ENCODE measurements at regions not wholly inside any gene's neighbourhood (a gene's known extent, or its start where the extent isn't known, plus 50 kb on each side); places are given as distances from the start of the nearest gene placed in this dataset.

DNA sequence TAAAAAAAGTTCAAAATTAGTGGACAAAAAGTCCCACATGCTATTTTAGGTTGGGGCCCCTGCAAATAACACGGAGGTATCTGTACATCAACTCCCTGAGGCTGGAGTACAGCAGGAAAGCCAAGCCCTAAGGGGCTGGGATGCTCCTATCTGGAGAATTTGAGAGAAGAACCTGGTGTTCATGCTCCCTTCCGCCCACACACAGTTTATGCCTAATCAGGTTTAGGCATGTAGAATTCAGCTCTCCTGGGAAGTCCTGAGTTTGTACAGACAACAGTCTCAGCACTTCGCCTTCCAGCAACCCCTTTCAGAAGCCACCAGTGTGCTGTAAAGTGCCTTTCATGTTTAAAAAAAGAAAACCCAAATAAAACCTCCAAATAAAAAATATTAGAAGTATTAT, 237.3 kb upstream of the GRIP1 start:
- DNase-seq: no peak

DNA sequence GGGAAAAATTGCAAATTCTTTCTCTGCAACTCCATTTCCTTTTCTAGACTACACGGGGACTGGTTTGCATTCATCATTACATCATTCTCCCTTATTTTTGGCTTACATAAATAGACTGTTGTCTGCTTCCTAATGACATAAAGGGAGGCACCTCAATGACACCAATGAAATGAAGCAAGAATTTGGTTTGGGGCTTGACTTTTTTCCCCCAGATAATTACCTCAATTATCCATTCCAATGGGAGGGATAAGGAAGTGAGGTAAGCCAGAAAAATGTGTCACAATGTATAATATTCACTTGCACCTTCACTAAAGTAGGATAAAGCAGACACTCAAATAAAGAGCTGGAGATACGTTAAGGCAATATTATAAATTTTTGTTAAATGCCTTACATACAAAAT, 240.6 kb upstream of the GRIP1 start:
- DNase-seq: no peak

DNA sequence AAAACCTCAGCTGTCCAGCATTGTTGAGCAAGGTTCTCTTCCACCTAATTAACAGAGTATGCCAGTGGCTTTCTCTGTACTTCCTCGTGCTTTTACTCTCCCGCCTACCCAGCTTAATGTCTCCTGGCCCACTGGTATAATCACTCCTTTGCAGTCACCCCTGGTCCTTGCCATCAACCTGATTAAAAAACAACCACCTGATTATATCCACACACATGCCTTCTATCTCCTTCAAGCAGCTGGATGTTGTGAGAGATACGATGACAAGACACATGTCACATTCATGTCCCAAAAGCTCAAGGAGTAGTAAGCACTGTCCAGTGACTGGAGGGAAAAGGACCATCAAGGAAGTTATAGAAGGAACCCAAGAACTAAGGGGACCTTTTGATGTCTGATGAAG, 241.3 kb upstream of the GRIP1 start:
- DNase-seq: no peak

DNA sequence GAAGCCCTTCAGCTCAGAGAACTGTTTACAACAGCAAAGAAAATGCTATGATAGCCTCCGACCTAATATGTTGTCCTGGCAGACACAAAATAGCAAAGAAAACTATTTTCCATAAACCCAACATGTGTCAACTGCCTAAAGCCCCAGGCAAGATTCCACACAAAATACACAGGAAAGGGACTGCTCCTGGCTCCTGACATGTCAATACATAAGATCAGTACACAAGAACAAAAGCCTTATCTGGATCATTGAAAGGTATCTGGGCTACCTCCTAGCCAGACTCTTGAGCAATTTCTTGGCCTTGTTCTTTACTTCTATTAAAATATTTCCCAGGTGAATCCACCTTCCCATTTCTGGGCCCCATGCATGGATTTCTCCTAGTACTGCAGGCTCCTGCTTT, 242.3 kb upstream of the GRIP1 start:
- no peak for DNase-seq

DNA sequence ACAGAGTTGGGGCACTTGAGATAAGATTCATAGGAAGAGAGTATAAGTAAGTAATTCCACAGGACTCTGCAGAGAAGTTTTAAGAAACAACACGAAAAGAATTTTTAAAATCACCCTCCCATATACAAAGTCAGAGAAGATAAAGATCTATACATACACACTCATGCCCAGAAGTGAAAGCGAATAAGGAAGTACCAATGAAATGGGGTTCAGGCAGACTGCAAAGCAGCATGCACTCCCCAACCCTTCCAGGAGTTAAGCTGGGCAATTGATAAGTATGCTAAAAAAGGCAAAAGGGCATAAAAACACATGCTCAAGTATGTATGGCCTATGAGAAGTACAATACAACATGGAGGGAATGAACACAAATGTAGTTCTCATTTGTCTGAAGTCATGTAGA, 246.2 kb upstream of the GRIP1 start:
- DNase-seq: no peak

DNA sequence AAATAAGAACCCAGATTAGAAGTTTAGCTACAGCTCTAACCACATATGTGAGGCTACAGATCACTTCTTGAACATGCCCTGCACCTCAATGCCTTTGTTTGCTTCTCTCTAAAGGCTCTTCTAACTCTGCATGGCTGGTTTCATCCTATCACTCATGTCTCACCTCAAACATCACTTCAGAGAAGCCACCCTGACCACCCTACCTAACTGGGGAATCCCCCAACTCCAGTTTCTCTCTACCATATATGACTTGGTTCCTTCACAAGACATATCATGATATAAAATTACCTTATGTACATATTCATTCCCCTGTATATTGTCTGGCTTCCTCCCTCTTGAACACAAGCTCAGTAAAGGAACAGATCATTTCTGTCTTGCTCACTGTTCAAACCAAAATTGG, 250.2 kb upstream of the GRIP1 start:
- peak; percentile 15 for DNase-seq

DNA sequence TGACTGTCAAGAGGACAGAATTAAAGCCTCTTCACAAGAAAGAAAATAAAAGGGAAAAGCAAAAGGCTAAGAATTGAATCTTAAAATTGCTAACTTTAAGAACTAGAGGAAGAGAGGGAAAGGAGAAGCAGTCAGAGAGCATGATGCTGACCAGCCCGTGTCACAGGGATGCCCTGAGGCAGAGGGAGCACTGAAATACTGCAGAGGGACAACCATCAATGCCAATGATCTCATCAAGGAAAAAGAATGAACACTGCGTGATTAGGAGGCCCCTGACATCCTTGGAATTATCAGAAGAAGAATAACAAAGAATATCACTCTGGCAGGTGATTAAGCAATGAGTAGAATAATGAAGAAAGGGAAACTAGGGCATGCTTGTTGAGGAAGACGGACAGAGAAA, 252.2 kb upstream of the GRIP1 start:
- DNase-seq: no peak

DNA sequence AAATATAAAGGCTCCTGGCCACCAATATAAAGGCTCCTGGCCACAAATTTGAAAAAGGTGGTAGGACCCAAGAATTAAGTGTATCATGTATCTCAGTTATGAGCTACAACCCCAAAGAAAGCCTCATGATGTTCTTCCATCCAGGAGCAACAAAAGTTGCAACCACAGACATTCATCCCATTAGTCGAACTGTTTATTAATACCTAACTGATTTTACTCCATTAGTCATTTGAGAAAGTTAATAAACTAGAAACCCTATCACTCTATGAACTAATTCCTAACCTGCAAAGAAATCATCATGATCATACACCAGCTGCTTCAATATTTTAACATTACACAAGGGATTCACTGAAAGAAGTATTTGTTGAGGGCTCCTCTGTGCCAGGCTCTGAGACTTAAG, 253.2 kb upstream of the GRIP1 start:
- no peak for DNase-seq

DNA sequence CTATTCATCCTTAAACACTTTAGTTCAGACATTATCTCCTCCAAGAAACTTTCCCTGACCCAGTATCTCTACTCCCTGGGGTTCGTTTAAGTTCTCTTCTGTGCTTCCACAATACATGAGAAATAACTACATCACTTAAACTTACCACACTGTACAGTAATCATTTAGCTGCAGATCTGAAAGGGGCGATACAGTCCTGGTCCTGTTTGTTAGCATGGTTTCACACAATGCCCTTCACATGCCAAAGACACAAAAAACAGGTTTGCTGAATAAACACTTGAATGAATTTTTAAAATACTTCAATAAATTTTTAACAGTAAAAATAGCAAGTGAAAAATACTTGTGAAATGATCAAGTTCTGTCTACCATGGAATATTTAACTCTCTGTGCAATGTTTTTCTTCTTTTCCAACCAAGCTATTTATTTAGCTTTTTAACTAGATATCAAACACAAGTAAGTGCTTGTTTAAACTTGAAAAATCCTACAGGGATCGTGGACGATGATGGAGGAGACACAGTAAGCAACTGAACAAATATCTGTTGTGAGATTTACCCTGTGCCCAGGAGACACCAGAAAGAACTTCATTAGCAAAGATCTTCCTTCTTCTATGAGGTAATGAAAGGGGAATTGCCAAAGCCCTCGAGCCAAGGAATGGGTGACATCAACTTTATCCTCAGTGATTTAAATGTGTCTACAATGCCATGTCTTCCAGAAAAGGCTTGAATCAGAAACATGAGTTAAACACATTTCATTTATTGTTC, 255.6 kb upstream of the GRIP1 start:
- DNase-seq: no peak

DNA sequence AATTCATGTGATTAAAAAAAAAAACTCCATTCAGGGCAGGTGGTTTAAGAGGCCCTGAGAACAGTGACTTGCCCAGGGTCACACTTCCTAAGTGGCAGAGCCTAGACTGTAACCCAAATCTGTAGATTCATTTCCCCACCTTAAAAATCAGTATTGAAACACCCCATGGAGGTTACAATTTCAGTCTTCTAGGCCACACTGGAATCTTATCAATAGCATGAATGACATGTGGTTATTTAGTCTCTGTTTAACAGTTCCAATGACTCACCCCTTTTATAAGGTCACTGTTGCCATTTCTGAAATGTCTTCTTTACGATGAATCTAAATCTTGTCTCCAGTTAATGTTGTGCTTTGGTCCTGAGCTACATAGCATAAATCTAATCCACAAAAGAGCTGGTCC, 262.3 kb upstream of the GRIP1 start:
- DNase-seq: no peak

DNA sequence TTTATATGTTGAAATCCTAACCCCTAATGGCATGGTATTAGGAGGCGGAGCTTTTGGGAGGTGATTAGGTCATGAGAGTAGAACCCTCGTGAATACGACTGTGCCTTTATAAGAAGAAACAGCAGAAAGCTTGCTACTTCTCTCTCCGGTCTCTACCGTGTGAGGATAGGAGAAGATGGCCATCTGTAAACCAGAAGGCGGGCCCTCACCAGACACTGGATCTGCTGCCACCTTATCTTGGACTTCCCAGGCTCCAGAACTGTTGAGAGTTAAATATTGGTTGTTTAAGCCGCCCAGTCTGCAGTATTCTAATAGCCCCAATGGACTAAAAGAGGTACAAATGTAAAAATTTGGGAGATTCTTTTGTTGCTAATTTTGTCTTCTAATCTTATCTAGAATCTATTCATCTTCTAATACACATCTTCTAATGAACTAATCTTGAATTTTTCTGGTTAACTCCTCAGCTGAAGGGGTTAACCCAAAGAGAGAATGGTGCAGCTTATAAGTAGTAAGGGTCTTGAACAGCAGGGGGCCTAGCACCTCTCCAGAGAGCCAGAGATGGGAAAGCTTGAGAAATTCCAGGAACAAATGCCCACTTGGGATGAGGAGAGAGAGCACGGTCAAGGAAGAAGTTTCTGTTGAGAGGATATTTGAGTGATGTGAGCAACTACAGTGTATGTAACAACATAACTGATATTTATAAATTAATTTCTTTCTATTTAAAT, 264.0 kb upstream of the GRIP1 start:
- no peak for DNase-seq

DNA sequence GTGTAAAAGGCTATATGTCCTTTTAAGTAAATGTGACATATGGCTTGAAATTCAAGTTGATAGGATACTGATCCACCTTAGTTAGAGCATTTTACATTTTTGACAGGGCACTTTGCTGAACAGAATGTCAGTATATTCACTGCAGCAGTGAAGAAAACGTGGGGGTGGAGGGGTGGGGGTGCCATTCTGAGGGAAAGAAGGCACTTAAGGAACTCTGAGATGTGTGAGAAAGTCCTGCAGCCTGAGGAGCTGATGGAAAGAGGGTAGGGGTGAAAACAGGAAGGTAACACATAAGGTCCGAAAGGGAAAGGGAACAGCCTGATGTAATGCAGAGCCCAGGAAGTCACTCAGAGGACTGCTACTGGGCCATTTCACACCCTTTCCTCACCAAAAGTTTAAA, 265.5 kb upstream of the GRIP1 start:
- no peak for DNase-seq

DNA sequence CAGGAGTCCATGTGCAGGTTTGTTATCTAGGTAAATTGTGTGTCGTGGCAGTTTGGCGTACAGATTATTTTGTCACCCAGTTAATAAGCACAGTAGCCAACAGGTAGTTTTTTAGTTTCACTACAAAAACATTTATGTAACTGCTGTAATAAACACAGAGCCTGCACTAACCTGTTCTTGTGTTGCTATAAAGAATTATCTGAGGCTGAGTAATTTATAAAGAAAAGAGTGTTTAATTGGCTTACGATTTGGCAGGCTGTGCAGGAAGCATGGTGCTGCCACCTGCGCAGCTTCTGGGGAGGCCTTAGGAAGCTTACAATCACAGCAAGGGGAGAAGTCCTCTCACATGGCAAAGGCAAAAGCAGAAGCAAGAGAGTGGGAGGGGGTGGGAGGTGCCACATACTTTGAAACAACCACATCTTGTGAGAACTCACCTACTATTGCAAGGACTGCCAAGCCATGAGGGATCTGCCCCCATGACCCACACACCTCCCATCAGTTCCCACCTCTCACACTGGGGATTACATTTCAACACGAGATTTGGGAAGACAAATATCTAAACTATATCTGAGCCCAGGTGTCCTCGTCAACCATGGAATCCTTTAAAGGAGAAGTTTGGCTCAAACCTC, 266.4 kb upstream of the GRIP1 start:
- DNase-seq: no peak

DNA sequence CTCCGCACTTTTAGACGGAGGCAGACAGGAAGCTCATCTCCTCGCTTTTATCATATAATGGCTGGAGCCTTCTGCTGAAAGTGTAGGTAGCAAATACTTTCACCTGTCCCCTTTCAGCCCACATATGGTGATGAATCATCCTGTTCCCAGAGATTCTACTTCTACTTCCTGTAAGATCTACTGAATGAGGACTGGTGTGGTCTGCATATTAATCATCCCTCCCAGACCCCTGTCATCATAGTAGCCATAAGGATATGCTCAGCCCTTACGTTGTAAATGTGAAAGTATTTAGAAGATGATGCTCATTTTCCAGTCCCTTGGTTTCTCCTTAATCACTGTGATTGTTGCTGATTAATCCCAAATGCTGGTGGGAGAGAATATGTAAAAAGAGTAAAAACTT, 268.2 kb upstream of the GRIP1 start:
- no peak for DNase-seq

DNA sequence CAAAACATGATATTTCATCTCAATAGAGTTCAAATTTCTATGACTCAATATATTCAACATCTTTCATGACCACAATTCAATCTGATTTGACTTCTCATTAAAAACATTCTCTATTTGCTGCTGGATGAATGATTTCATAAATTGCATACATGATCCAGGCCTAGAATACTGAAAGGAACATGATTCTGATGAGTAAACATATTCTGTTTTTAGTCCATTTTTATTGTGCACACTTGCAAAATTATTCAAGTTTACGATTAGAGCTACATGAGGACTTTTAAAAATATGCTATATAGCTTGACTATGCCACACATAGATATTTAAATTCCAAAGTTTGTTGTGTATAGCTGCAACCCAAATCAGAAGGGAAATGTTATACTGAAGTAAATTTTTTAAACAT, 273.8 kb upstream of the GRIP1 start:
- no peak for DNase-seq

DNA sequence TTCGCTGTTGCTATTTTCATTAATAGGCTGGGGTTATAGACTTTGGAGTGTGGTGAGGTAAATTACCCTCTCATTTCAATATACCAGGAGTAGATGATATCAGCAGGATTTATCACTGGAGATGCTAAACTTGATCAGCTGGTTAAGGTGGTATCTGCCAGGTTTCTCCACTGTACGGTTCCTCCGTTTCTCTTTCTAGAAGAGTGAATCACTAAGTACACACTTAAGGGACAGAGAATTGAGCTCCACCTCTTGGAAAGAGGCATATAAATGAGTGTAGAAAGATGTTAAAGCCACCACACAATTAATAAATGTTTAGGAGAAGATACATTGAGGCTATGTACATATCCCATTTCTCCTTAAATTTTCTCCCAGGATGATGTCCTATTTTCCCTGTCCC, 277.4 kb upstream of the GRIP1 start:
- DNase-seq: no peak

DNA sequence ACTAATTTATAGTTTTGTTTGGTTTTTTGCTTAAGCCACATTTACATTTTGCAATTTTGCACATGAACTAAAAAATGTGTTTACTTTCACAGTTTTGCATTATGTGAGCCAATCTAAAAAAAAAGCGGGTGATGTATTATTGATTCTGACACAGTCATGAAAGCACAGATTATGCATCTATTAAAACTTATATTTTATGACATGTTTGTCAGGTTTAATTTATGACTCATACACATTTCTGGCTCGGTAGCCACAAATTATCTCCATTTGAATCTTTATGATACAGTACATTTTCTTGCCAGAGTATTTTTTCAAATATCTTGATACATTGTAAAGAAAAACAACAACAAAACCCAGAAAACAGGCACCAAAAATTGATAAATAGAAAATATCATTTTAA, 280.4 kb upstream of the GRIP1 start:
- no peak for DNase-seq

DNA sequence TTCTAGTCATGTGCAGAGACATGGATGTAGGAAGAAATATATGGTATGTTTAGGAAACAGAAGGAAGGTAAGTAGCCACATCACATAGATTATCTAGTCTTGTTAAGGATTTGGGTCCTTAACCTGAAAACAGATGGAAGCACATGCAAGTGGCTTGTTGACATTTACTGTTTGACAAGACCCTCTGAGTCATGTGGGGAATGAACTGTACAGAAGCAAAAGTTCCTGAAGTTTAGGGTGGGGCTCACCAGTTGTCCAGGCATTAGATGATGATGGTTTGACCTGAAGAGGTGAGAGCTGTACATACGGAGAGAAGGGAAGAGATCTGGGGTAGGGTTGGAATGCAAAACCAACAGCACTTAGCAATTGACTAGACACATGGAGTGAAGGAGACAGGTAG, 281.1 kb upstream of the GRIP1 start:
- no peak for DNase-seq

DNA sequence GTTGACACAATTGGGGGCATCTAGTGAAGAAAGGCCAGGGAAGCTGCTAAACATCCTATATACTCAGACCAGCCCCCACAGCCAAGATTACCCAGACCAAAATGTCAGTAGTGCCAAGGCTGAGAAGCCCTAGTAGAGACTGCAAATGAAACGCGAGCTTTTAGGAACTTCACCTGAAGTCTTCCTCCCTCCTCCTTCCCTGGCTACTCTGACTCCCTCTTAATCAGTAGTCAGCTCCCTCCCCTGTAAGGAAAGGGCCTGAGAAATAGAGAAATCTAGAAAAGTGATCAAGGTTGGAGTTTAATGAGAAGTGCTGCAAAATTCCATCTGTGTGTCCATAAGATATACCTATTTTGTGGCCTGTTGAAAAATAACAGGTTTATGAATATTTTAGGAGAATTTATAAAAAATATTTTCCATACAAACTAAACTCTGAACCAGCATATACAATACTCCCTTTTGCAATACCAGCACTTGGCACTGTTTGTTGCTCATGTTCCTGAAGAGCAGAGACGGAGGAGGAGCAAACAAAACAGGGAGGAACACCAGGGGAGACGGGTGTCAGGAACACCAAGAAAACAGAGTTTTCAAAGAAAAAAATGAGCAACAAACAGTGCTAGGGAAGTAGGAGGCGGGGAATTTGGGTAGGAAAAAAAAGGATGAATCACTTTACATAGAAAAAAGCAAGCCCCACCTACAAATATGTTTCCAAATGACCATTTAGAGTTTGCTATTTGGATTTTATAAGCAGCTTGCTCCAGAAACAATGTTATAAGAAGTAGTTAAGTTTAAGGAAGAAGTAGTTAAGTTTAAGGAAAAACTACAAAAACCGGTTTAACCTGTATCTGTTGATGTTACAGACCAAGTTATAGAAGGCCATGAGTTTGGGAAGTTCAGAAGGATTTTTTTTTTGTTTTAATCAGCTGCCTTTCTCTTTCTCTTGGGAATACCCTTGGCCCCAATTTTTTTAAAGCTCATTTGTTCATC, 282.1 kb upstream of the GRIP1 start:
- no peak for DNase-seq

DNA sequence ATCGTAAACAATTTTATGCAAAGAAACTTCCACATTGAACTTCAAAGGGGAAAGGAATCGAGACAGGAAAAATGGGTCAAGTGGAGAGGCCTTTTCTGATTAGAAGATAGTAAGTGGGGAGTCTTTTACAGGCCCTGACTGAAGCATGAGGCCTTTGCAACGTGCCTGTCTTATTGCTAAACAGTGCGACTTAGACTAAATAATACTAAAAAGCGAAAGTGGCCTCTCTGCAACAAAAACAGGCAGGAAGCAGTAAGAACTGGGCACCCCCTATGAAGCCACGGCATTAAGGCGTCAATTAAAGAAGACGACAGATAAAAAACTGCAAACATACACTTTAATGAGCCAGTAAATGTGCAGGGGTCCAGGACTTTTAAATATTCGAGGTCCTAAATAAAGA, 283.4 kb upstream of the GRIP1 start:
- DNase-seq: no peak

DNA sequence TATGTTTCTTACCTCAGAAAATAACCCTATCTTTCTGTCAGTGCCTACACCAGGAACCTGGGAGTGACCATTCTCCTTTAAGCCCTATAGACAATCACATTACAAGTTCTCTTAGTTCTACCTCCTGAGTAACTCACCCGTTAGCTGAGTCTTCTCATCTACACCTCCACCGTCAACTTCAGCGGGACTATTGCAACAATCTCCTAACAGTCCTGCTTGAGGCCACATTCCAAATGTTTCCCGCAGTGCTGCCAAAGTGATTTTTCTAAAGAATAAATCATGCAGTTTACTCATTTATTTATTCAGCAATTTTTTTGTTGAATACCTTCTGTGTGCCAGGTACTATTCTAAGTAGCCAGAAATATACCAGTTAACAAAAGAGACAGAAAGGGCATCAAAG, 285.0 kb upstream of the GRIP1 start:
- no peak for DNase-seq

DNA sequence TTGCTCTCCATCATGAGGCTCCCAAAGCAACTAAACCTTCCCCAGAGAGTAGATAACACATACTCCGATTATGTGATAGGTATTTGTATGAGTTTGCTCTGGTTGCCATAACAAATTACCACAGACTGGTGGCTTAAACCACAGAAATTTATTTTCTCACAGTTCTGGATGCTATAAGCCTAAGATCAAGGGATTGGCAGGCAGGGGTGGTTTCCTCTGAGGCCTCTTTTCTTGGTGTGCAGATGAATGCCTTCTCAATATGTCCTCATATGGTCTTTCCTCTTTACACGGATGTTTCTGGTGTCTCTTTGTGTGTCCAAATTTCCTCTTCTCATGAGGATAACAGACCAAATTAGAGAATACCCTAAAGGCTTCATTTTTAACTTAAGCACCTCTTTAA, 285.8 kb upstream of the GRIP1 start:
- DNase-seq: peak; percentile 81

DNA sequence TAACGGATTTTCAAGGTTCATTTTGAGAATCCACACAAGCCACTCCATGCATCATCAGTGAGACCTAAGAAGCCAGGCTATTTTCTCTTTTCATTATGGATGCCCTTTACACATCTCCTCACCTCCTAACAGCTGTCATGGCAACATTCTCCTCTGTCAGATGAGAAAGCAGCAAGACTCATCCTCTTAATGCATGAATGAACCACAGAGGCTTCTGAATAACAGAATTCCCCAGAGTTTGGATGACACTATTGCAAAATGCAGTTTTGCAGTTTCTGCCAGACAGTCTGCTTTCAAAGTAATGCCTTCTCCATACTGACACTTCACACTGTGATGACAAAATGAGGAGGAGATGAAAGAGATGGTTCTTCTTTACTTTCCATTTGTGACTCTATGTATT, 286.7 kb upstream of the GRIP1 start:
- DNase-seq: peak; percentile 8

Measured in CD4-positive, alpha-beta T cell treated with Interleukin-10 for 1 hour (primary cell).